ENCODE measurements at regions not wholly inside any gene's neighbourhood (a gene's known extent, or its start where the extent isn't known, plus 50 kb on each side); places are given as distances from the start of the nearest gene placed in this dataset.

- DNase-seq (ENCODE audit: low spot score), result no peak
- in situ Hi-C loops (cut with HindIII; ENCODE audit: low sequenced_read_pairs), result no loop called here
These were observed 426.1 kb downstream of the FOXO1 start for GRCh38 chr13:40240293-40240692.

- in situ Hi-C loops (cut with HindIII; ENCODE audit: low sequenced_read_pairs), result no loop called here
These were observed 425.2 kb downstream of the FOXO1 start for GRCh38 chr13:40241125-40241798.

GRCh38 chr13:40243047-40243446 lies 423.4 kb downstream of the FOXO1 start:
- DNase-seq (ENCODE audit: low spot score), result no peak
- in situ Hi-C loops (cut with HindIII; ENCODE audit: low sequenced_read_pairs), result no loop called here

More at GRCh38 chr13:40241125-40241798, 425.2 kb downstream of the FOXO1 start:
- DNase-seq (ENCODE audit: low spot score), result no peak

- DNase-seq (ENCODE audit: low spot score), result no peak
- in situ Hi-C loops (cut with HindIII; ENCODE audit: low sequenced_read_pairs), result no loop called here
These were observed 422.5 kb downstream of the FOXO1 start for GRCh38 chr13:40243982-40244381.

GRCh38 chr13:40245567-40245966 lies 420.9 kb downstream of the FOXO1 start:
- DNase-seq (ENCODE audit: low spot score), result no peak
- in situ Hi-C loops (cut with HindIII; ENCODE audit: low sequenced_read_pairs), result no loop called here

GRCh38 chr13:40247845-40248244 lies 418.6 kb downstream of the FOXO1 start:
- DNase-seq (ENCODE audit: low spot score), result no peak
- in situ Hi-C loops (cut with HindIII; ENCODE audit: low sequenced_read_pairs), result no loop called here

- in situ Hi-C loops (cut with HindIII; ENCODE audit: low sequenced_read_pairs), result no loop called here
- no peak for DNase-seq (ENCODE audit: low spot score)
These were observed 415.0 kb downstream of the FOXO1 start for GRCh38 chr13:40251343-40252032.

GRCh38 chr13:40252241-40252640 lies 414.2 kb downstream of the FOXO1 start:
- no peak for DNase-seq (ENCODE audit: low spot score)
- in situ Hi-C loops (cut with HindIII; ENCODE audit: low sequenced_read_pairs), result no loop called here

- DNase-seq (ENCODE audit: low spot score), result no peak
- in situ Hi-C loops (cut with HindIII; ENCODE audit: low sequenced_read_pairs), result no loop called here
These were observed 413.8 kb downstream of the FOXO1 start for GRCh38 chr13:40252676-40253075.

- DNase-seq (ENCODE audit: low spot score), result no peak
These were observed 412.0 kb downstream of the FOXO1 start for GRCh38 chr13:40254394-40254793.

GRCh38 chr13:40255551-40255950 lies 410.9 kb downstream of the FOXO1 start:
- in situ Hi-C loops (cut with HindIII; ENCODE audit: low sequenced_read_pairs), result no loop called here
- no peak for DNase-seq (ENCODE audit: low spot score)

More at GRCh38 chr13:40254394-40254793, 412.0 kb downstream of the FOXO1 start:
- in situ Hi-C loops (cut with HindIII; ENCODE audit: low sequenced_read_pairs), result no loop called here

- no peak for DNase-seq (ENCODE audit: low spot score)
- in situ Hi-C loops (cut with HindIII; ENCODE audit: low sequenced_read_pairs), result no loop called here
These were observed 406.5 kb downstream of the FOXO1 start for GRCh38 chr13:40259899-40260298.

- DNase-seq (ENCODE audit: low spot score), result no peak
- in situ Hi-C loops (cut with HindIII; ENCODE audit: low sequenced_read_pairs), result no loop called here
These were observed 405.1 kb downstream of the FOXO1 start for GRCh38 chr13:40261336-40261735.

GRCh38 chr13:40261947-40262346 lies 404.5 kb downstream of the FOXO1 start:
- in situ Hi-C loops (cut with HindIII; ENCODE audit: low sequenced_read_pairs), result no loop called here

GRCh38 chr13:40269086-40269485 lies 397.4 kb downstream of the FOXO1 start:
- in situ Hi-C loops (cut with HindIII; ENCODE audit: low sequenced_read_pairs), result no loop called here
- DNase-seq (ENCODE audit: low spot score), result no peak

More at GRCh38 chr13:40261947-40262346, 404.5 kb downstream of the FOXO1 start:
- no peak for DNase-seq (ENCODE audit: low spot score)

- in situ Hi-C loops (cut with HindIII; ENCODE audit: low sequenced_read_pairs), result no loop called here
- DNase-seq (ENCODE audit: low spot score), result no peak
These were observed 395.7 kb downstream of the FOXO1 start for GRCh38 chr13:40270726-40271125.

GRCh38 chr13:40271271-40271885 lies 395.1 kb downstream of the FOXO1 start:
- DNase-seq (ENCODE audit: low spot score), result peak; percentile 3

GRCh38 chr13:40271931-40272775 lies 394.3 kb downstream of the FOXO1 start:
- peak; percentile 35 for DNase-seq (ENCODE audit: low spot score)
- in situ Hi-C loops (cut with HindIII; ENCODE audit: low sequenced_read_pairs), result no loop called here

More at GRCh38 chr13:40271271-40271885, 395.1 kb downstream of the FOXO1 start:
- in situ Hi-C loops (cut with HindIII; ENCODE audit: low sequenced_read_pairs), result no loop called here

- DNase-seq (ENCODE audit: low spot score), result no peak
- in situ Hi-C loops (cut with HindIII; ENCODE audit: low sequenced_read_pairs), result no loop called here
These were observed 393.7 kb downstream of the FOXO1 start for GRCh38 chr13:40272776-40273139.
